ENCODE measurements at regions not wholly inside any gene's neighbourhood (a gene's known extent, or its start where the extent isn't known, plus 50 kb on each side); places are given as distances from the start of the nearest gene placed in this dataset.

- TF ChIP-seq EZH2 (IDR thresholded peaks at IDR 0.05; ENCODE audit: borderline replicate concordance, low read depth, low read length, poor library complexity, severe bottlenecking) (no peak), CTCF (conservative IDR thresholded peaks at IDR 0.05; ENCODE audit: low read depth, low read length) (no peak)
Observed at GRCh38 chr3:177358091-177358976, 161.1 kb upstream of the TBL1XR1 start.

Data from A673 (cell line).